ENCODE measurements at regions not wholly inside any gene's neighbourhood (a gene's known extent, or its start where the extent isn't known, plus 50 kb on each side); places are given as distances from the start of the nearest gene placed in this dataset.

GRCh38 chr1:221363039-221363438 is 378.9 kb downstream of the DUSP10 start:
- DNase-seq (ENCODE audit: low read depth) = no peak

GRCh38 chr1:221366495-221367110 is 375.3 kb downstream of the DUSP10 start:
- DNase-seq (ENCODE audit: low read depth) = no peak

GRCh38 chr1:221371705-221372104 is 370.2 kb downstream of the DUSP10 start:
- peak; percentile 22 for DNase-seq (ENCODE audit: low read depth)

GRCh38 chr1:221373795-221374194 is 368.1 kb downstream of the DUSP10 start:
- no peak for DNase-seq (ENCODE audit: low read depth)

- no peak for DNase-seq (ENCODE audit: low read depth)
Observed at GRCh38 chr1:221376286-221376685, 365.6 kb downstream of the DUSP10 start.

- DNase-seq (ENCODE audit: low read depth) = peak; percentile 83
Observed at GRCh38 chr1:221381910-221382623, 359.8 kb downstream of the DUSP10 start.

- peak; percentile 97 for DNase-seq (ENCODE audit: low read depth)
Observed at GRCh38 chr1:221392453-221392852, 349.4 kb downstream of the DUSP10 start.

- peak; percentile 94 for DNase-seq (ENCODE audit: low read depth)
Observed at GRCh38 chr1:221394011-221394544, 347.8 kb downstream of the DUSP10 start.

- no peak for DNase-seq (ENCODE audit: low read depth)
Observed at GRCh38 chr1:221396526-221396925, 345.4 kb downstream of the DUSP10 start.

- no peak for DNase-seq (ENCODE audit: low read depth)
Observed at GRCh38 chr1:221397141-221397540, 344.7 kb downstream of the DUSP10 start.

GRCh38 chr1:221397606-221398005 is 344.3 kb downstream of the DUSP10 start:
- DNase-seq (ENCODE audit: low read depth) = no peak

GRCh38 chr1:221405146-221405545 is 336.7 kb downstream of the DUSP10 start:
- no peak for DNase-seq (ENCODE audit: low read depth)

- DNase-seq (ENCODE audit: low read depth) = no peak
Observed at GRCh38 chr1:221408117-221408803, 333.6 kb downstream of the DUSP10 start.

GRCh38 chr1:221411283-221411682 is 330.6 kb downstream of the DUSP10 start:
- no peak for DNase-seq (ENCODE audit: low read depth)

- no peak for DNase-seq (ENCODE audit: low read depth)
Observed at GRCh38 chr1:221414772-221415539, 326.9 kb downstream of the DUSP10 start.

- no peak for DNase-seq (ENCODE audit: low read depth)
Observed at GRCh38 chr1:221415651-221416050, 326.2 kb downstream of the DUSP10 start.

GRCh38 chr1:221416142-221416541 is 325.7 kb downstream of the DUSP10 start:
- DNase-seq (ENCODE audit: low read depth) = no peak

GRCh38 chr1:221416723-221417122 is 325.2 kb downstream of the DUSP10 start:
- peak; percentile 26 for DNase-seq (ENCODE audit: low read depth)

GRCh38 chr1:221418346-221418745 is 323.5 kb downstream of the DUSP10 start:
- DNase-seq (ENCODE audit: low read depth) = peak; percentile 14

GRCh38 chr1:221419513-221420095 is 322.3 kb downstream of the DUSP10 start:
- DNase-seq (ENCODE audit: low read depth) = peak; percentile 86

GRCh38 chr1:221429264-221429663 is 312.6 kb downstream of the DUSP10 start:
- peak; percentile 76 for DNase-seq (ENCODE audit: low read depth)
